Ishikawa (cell line): ENCODE measurements at regions not wholly inside any gene's neighbourhood (a gene's known extent, or its start where the extent isn't known, plus 50 kb on each side); places are given as distances from the start of the nearest gene placed in this dataset.

ENCODE experiments used
- CEBPB ChIP-seq: IDR thresholded peaks from 2 replicates; pipeline ENCODE4 v1.6.1; 2012
- CREB1 ChIP-seq: IDR thresholded peaks from 2 replicates; pipeline ENCODE4 v1.6.1; 2012; ENCODE audit warnings: low read depth
- EGR1 ChIP-seq: IDR thresholded peaks from 2 replicates; pipeline ENCODE4 v1.6.1; 2012
- EP300 ChIP-seq: IDR thresholded peaks from 2 replicates; pipeline ENCODE4 v1.6.1; 2012; ENCODE audit warnings: borderline replicate concordance
- FOXM1 ChIP-seq: IDR thresholded peaks from 2 replicates; pipeline ENCODE4 v1.6.1; 2012; ENCODE audit warnings: low read depth, borderline replicate concordance
- MAX ChIP-seq: IDR thresholded peaks from 2 replicates; pipeline ENCODE4 v1.6.1; 2012
- NFIC ChIP-seq: IDR thresholded peaks from 2 replicates; pipeline ENCODE4 v1.6.1; 2012
- RAD21 ChIP-seq: IDR thresholded peaks from 2 replicates; pipeline ENCODE4 v1.6.1; 2012; ENCODE audit warnings: low read depth
- REST ChIP-seq: IDR thresholded peaks from 2 replicates; pipeline ENCODE4 v1.6.1; 2012; ENCODE audit warnings: low read depth, mild to moderate bottlenecking
- TAF1 ChIP-seq: IDR thresholded peaks from 2 replicates; pipeline ENCODE4 v1.6.1; 2012; ENCODE audit warnings: low read depth, mild to moderate bottlenecking
- TCF12 ChIP-seq: IDR thresholded peaks from 2 replicates; pipeline ENCODE4 v1.6.1; 2012; ENCODE audit warnings: low read depth
- TEAD4 ChIP-seq: IDR thresholded peaks from 2 replicates; pipeline ENCODE4 v1.6.1; 2012
- USF1 ChIP-seq: IDR thresholded peaks from 2 replicates; pipeline ENCODE4 v1.6.1; 2012
- YY1 ChIP-seq: IDR thresholded peaks from 2 replicates; pipeline ENCODE4 v1.6.1; 2012; ENCODE audit warnings: low read depth
- ZBTB7A ChIP-seq: IDR thresholded peaks from 2 replicates; pipeline ENCODE4 v1.6.1; 2012; ENCODE audit warnings: low read depth

- TF ChIP-seq ZBTB7A (no peak), TEAD4 (no peak), EP300 (no peak), TCF12 (no peak), TAF1 (no peak), EGR1 (no peak), YY1 (no peak), NFIC (no peak), CEBPB (no peak), REST (no peak)
Observed at GRCh38 chr16:13392341-13392740, 490.9 kb downstream of the SHISA9 start.

GRCh38 chr16:13393816-13394215 is 492.4 kb downstream of the SHISA9 start:
- TF ChIP-seq NFIC (no peak), REST (no peak), USF1 (no peak), YY1 (no peak), FOXM1 (no peak), RAD21 (no peak), CREB1 (no peak), TEAD4 (no peak), ZBTB7A (no peak), MAX (no peak), TAF1 (no peak), EGR1 (no peak), EP300 (no peak), TCF12 (no peak)

- TF ChIP-seq USF1 (no peak), MAX (no peak), TAF1 (no peak), EP300 (no peak)
Observed at GRCh38 chr16:13394488-13394887, 493.1 kb downstream of the SHISA9 start.

- TF ChIP-seq REST (no peak), FOXM1 (no peak), ZBTB7A (no peak), CREB1 (no peak), USF1 (no peak), NFIC (no peak), EP300 (no peak), YY1 (no peak), TAF1 (no peak), TEAD4 (no peak), EGR1 (no peak), CEBPB (no peak), TCF12 (no peak)
Observed at GRCh38 chr16:13397126-13397525, 495.7 kb downstream of the SHISA9 start.

- no peak for TF ChIP-seq YY1
- TF ChIP-seq NFIC, result no peak
- no peak for TF ChIP-seq TAF1
- TF ChIP-seq TEAD4, result no peak
- no peak for TF ChIP-seq MAX
- no peak for TF ChIP-seq EP300
- no peak for TF ChIP-seq CEBPB
- TF ChIP-seq CREB1, result no peak
- TF ChIP-seq REST, result no peak
- no peak for TF ChIP-seq TCF12
- no peak for TF ChIP-seq ZBTB7A
Observed at GRCh38 chr16:13401641-13402040, 500.2 kb downstream of the SHISA9 start.
